ENCODE measurements at regions not wholly inside any gene's neighbourhood (a gene's known extent, or its start where the extent isn't known, plus 50 kb on each side); places are given as distances from the start of the nearest gene placed in this dataset.

DNA sequence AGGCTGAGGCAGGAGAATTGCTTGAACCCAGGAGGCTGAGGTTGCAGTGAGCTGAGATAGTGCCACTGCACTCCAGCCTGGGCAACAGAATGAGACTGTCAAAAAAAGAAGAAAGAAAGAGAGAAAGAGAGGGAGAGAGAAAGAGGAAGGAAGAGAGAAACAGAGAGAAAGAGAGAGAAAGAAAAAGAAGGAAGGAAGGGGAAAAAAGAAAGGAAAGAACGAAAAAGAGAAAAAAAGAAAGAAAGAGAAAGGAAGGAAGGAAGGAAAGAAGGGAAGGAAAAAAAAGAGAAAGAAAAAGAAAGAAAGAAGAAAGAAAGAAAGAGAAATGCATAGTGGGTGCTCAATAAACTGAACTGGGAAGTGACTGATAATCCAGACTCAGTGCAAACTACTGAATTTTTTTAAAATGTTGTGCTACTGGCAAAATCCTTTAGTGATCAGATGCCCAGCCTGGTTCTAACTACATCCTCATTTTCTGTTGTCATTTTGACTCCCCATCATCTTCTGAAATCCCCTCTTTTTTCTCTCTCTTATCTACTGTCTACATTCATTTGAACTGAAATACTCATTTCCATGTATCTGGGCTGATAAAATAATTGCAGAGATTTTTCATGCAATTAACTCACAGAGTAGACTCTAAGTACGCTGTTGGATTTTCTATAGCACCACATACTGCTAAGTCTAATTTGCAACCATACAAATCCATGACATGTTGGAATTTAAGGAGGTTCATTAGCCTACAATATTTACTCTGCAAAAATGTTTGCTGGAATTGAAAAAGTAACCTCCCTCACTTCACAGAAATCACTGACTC, 85.3 kb upstream of the HIVEP1 start:
- no peaks in the 10 kb centered on the region for H3K36me3 ChIP-seq (ENCODE audit: control insufficient read depth, insufficient read depth, low read length)
- H3K4me1 ChIP-seq (ENCODE audit: control insufficient read depth, insufficient read depth, low read length): no peaks in the 10 kb centered on the region
- H3K4me3 ChIP-seq (ENCODE audit: low read length): no peak overlapping the region
- 83% methylated on average over 1 of the region's 2 CpGs for WGBS (ENCODE audit: insufficient coverage)
- H3K9me3 ChIP-seq (replicated peaks; ENCODE audit: control insufficient read depth, low read depth, low read length): no peaks in the 10 kb centered on the region
- no peaks in the 10 kb centered on the region for H3K27me3 ChIP-seq (ENCODE audit: control insufficient read depth, insufficient read depth, low read length)
- H3K27ac ChIP-seq (ENCODE audit: low read length): no peak overlapping the region
- no peak for DNase-seq

DNA sequence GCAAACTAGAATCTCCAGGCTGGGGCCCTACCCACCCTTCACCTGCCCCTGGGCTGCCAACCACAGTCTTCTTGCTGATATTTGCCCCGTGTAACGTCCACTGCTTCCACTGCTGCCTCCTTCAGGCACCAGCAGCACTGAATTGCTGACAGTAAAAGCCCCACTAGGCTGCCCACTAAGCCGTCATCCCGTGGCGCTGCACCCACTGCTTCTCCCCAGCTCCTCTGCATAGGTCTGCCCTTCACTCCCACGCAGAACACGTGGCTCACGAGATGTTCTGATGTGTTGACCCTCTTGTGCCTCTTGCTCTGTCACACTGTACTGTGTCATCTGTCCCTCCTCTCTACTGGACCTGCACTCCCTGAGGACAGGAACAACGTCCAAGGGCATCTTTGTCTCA, 86.3 kb upstream of the HIVEP1 start:
- Histone ChIP-seq H3K4me1 (ENCODE audit: control insufficient read depth, insufficient read depth, low read length) (peaks cover 5% of the 10 kb centered on the region), H3K4me3 (ENCODE audit: low read length) (no peak overlapping the region), H3K36me3 (ENCODE audit: control insufficient read depth, insufficient read depth, low read length) (no peaks in the 10 kb centered on the region), H3K9me3 (replicated peaks; ENCODE audit: control insufficient read depth, low read depth, low read length) (no peaks in the 10 kb centered on the region), H3K27ac (ENCODE audit: low read length) (no peak overlapping the region), H3K27me3 (ENCODE audit: control insufficient read depth, insufficient read depth, low read length) (no peaks in the 10 kb centered on the region)
- WGBS (ENCODE audit: insufficient coverage): 86% methylated on average over 8 of the region's 9 CpGs
- DNase-seq: no peak

DNA sequence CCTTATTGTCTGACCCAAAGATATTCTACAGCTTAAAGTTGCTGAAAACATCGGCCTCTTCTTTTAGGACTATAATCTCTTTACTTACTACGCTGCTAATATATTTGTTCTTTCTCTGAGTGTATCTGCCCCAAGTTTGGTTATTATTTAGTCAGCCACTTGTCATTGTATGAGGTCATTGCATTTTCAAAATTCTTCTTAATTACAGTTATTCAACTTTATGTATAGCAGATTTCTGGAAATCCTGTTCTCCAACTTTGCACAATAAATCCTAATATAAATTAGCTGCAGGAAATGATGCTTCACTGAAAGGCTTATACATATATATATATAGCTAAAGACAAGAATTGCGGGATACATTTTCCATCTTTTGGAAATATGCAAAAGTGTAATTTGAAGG, 88.5 kb upstream of the HIVEP1 start:
- Histone ChIP-seq H3K36me3 (ENCODE audit: control insufficient read depth, insufficient read depth, low read length) (no peaks in the 10 kb centered on the region), H3K9me3 (replicated peaks; ENCODE audit: control insufficient read depth, low read depth, low read length) (no peaks in the 10 kb centered on the region), H3K27ac (ENCODE audit: low read length) (no peak overlapping the region), H3K4me1 (ENCODE audit: control insufficient read depth, insufficient read depth, low read length) (peaks cover 11% of the 10 kb centered on the region), H3K27me3 (ENCODE audit: control insufficient read depth, insufficient read depth, low read length) (no peaks in the 10 kb centered on the region), H3K4me3 (ENCODE audit: low read length) (no peak overlapping the region)
- no CpG with 5 or more reads among the region's 3 CpGs for WGBS (ENCODE audit: insufficient coverage)
- DNase-seq: no peak

DNA sequence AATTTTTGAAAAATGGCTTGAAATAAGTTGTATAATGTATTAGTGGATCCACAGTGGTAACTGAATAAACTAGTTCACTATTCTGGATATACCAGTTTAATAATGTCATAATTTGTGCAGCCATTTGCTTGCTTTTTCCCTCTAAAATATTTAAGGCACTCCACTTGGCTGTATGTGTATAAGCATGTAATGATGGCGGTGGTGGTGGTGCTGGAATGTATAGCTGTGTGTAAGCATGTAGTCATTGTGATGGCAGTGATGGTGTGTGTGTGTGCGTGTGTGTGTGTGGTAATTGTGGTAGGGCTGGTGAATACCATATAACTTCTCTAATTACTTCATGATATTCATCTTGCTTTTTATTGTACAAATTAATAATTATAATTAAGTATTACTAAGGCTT, 89.2 kb upstream of the HIVEP1 start:
- no peaks in the 10 kb centered on the region for H3K9me3 ChIP-seq (replicated peaks; ENCODE audit: control insufficient read depth, low read depth, low read length)
- H3K36me3 ChIP-seq (ENCODE audit: control insufficient read depth, insufficient read depth, low read length): no peaks in the 10 kb centered on the region
- no peak overlapping the region for H3K27ac ChIP-seq (ENCODE audit: low read length)
- no CpG with 5 or more reads among the region's 2 CpGs for WGBS (ENCODE audit: insufficient coverage)
- H3K4me1 ChIP-seq (ENCODE audit: control insufficient read depth, insufficient read depth, low read length): peaks cover 18% of the 10 kb centered on the region
- H3K27me3 ChIP-seq (ENCODE audit: control insufficient read depth, insufficient read depth, low read length): no peaks in the 10 kb centered on the region
- DNase-seq: no peak
- no peak overlapping the region for H3K4me3 ChIP-seq (ENCODE audit: low read length)

DNA sequence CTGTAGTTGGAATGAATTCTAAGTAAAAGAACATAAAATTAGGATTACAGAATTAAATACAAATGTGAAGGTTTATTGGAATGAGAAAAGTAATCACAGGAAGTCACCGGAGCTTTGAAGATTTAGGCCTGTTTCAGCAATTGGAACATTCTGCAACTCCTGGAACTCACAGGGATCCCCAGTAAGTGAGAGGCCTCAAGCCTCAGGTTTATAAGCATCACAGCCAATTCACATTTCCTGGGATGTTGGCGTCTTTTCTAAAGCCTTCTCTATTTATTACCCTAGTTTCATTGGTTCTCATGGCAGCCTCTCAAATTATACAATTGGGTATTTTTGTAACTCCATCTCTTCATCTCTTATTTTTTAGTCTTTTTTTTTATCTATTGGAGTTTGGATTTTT, 90.4 kb upstream of the HIVEP1 start:
- WGBS (ENCODE audit: insufficient coverage): no CpG with 5 or more reads among the region's 2 CpGs
- H3K4me1 ChIP-seq (ENCODE audit: control insufficient read depth, insufficient read depth, low read length): peaks cover 21% of the 10 kb centered on the region
- H3K27me3 ChIP-seq (ENCODE audit: control insufficient read depth, insufficient read depth, low read length): no peaks in the 10 kb centered on the region
- DNase-seq: peak; percentile 54
- H3K9me3 ChIP-seq (replicated peaks; ENCODE audit: control insufficient read depth, low read depth, low read length): no peaks in the 10 kb centered on the region
- H3K36me3 ChIP-seq (ENCODE audit: control insufficient read depth, insufficient read depth, low read length): no peaks in the 10 kb centered on the region
- H3K4me3 ChIP-seq (ENCODE audit: low read length): no peak overlapping the region
- no peak overlapping the region for H3K27ac ChIP-seq (ENCODE audit: low read length)

DNA sequence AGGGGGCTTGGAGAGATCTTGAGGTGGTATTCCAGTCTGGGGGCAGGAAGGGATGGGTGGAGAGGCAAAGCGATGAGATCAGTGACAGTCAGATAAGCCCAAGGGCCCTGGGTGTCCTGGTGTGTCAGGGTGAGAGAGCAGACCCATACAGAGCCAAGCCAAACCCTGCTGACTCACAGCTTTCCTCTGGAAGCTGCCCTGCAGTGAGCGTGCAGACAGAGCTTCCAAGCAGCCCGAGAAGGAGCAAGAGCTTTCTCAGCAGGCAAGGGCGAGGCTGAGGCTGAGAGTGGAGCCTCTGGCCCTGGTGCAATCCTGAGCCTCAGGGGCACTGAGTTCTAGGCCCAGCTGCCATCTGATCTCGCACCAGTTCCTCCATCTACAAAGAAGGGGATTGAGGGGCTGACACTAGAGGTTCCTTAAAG, 91.1 kb upstream of the HIVEP1 start:
- Histone ChIP-seq H3K36me3 (ENCODE audit: control insufficient read depth, insufficient read depth, low read length) (no peaks in the 10 kb centered on the region), H3K4me3 (ENCODE audit: low read length) (no peak overlapping the region), H3K27me3 (ENCODE audit: control insufficient read depth, insufficient read depth, low read length) (no peaks in the 10 kb centered on the region), H3K27ac (ENCODE audit: low read length) (peak overlapping the region; percentile 45), H3K4me1 (ENCODE audit: control insufficient read depth, insufficient read depth, low read length) (peaks cover 21% of the 10 kb centered on the region), H3K9me3 (replicated peaks; ENCODE audit: control insufficient read depth, low read depth, low read length) (no peaks in the 10 kb centered on the region)
- DNase-seq: peak; percentile 65
- WGBS (ENCODE audit: insufficient coverage): 33% methylated on average over 4 of the region's 5 CpGs

DNA sequence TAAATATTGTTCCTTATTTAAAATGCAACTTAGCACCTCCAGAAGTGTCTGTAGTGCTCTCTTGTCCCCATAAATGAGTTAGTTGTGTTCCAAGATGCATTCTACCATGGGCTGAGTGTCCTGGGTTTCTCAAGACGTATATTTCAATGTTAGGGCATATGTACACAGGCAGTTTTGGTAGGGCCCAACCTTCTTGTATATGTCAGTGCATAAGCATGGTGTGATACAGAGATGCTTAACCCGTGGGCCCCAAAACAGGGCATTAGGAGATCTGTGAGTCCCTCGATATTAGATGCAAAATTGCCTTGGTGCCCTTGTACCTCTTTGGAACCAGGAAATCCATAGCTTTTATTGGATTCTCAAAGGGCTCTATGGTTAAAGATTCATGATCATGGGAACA, 91.5 kb upstream of the HIVEP1 start:
- no peak overlapping the region for H3K27ac ChIP-seq (ENCODE audit: low read length)
- no peak overlapping the region for H3K4me3 ChIP-seq (ENCODE audit: low read length)
- WGBS (ENCODE audit: insufficient coverage): 94% methylated on average over 3 of the region's 3 CpGs
- no peaks in the 10 kb centered on the region for H3K27me3 ChIP-seq (ENCODE audit: control insufficient read depth, insufficient read depth, low read length)
- H3K9me3 ChIP-seq (replicated peaks; ENCODE audit: control insufficient read depth, low read depth, low read length): no peaks in the 10 kb centered on the region
- no peaks in the 10 kb centered on the region for H3K36me3 ChIP-seq (ENCODE audit: control insufficient read depth, insufficient read depth, low read length)
- DNase-seq: no peak
- H3K4me1 ChIP-seq (ENCODE audit: control insufficient read depth, insufficient read depth, low read length): peaks cover 21% of the 10 kb centered on the region

DNA sequence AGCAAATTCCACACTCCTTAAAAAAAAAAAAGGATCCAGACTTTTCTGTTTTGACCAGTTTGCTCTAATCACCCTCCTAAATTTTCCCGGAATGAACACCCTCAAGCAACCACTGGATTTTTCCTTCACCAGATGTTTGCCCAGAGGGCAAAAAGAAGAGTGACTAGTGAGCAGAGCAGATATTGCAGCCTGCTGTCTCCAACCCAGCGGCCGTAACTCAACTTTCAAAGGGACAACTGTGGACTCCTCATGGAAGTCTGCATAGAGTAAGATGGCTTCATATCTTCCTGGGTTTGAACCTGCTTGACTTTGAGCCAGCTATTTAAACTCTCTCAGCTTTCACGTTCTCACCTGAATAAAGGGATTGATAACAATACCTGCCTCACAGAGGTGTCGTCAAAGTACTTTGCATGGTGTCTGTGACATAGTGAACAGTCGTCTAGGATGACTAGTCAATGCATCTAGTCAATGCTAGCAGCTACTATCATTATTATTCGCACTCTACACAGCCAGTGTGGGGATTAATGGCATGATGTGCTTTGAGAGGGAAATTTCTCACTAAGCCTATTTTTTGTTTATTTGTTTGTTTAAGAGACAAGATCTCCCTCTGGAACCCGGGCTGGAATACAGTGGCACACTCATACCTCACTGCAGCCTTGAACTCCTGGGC, 92.2 kb upstream of the HIVEP1 start:
- Histone ChIP-seq H3K4me3 (ENCODE audit: low read length) (no peak overlapping the region), H3K4me1 (ENCODE audit: control insufficient read depth, insufficient read depth, low read length) (peaks cover 21% of the 10 kb centered on the region), H3K27me3 (ENCODE audit: control insufficient read depth, insufficient read depth, low read length) (no peaks in the 10 kb centered on the region), H3K36me3 (ENCODE audit: control insufficient read depth, insufficient read depth, low read length) (no peaks in the 10 kb centered on the region), H3K9me3 (replicated peaks; ENCODE audit: control insufficient read depth, low read depth, low read length) (no peaks in the 10 kb centered on the region), H3K27ac (ENCODE audit: low read length) (no peak overlapping the region)
- WGBS (ENCODE audit: insufficient coverage): 94% methylated on average over 3 of the region's 8 CpGs
- no peak for DNase-seq

DNA sequence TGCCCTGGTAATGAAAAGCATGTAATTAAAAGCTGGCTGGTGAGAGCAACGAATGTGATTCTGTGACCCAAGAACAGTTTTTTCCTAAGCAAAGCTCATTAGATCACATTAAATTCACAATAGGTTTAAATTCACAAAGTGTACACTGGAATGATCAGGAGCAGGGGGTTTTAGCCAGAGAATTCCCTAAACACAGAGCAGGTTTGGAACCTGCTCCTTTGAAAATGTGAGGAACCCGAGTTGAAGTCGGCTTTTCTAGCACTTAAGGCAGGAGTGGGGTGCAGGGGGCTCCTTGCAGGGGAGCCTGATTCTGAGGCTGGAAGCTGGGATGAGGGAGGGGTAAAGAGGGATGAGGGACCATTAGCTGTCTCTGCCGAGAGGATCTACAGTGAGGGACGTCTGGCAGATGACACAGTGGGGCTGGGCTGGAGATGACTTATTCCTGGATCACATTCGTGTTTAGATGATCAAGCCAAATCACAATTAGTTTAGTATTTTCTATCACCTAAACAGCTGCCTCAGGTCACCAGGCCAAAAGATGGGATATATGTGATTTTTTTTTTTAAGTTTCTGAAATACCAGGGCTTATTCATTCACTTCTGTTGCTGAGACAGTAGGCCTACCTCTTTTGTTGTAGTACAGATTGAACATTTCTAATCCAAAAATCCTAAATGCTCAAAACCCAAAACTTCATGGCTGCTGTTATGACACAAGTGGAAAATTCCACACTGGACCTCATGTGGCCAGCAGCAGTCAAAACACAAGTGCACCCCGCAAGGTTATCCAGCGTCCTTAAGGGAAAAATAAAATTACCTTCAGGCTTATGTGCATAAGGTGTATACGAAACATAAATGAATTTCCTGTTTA, 93.1 kb upstream of the HIVEP1 start:
- Histone ChIP-seq H3K4me3 (ENCODE audit: low read length) (no peak overlapping the region), H3K36me3 (ENCODE audit: control insufficient read depth, insufficient read depth, low read length) (no peaks in the 10 kb centered on the region), H3K27me3 (ENCODE audit: control insufficient read depth, insufficient read depth, low read length) (no peaks in the 10 kb centered on the region), H3K9me3 (replicated peaks; ENCODE audit: control insufficient read depth, low read depth, low read length) (no peaks in the 10 kb centered on the region), H3K4me1 (ENCODE audit: control insufficient read depth, insufficient read depth, low read length) (peaks cover 21% of the 10 kb centered on the region), H3K27ac (ENCODE audit: low read length) (peak overlapping the region; percentile 63)
- DNase-seq: peak; percentile 33
- WGBS (ENCODE audit: insufficient coverage): 23% methylated on average over 2 of the region's 9 CpGs
